ENCODE measurements at regions not wholly inside any gene's neighbourhood (a gene's known extent, or its start where the extent isn't known, plus 50 kb on each side); places are given as distances from the start of the nearest gene placed in this dataset.

GRCh38 chr11:130631119-130631518 lies 182.7 kb downstream of the ADAMTS15 start:
- Mint-ChIP-seq H3K9me3 (no peaks in the 10 kb centered on the region), H3K36me3 (no peaks in the 10 kb centered on the region), H3K4me3 (no peak overlapping the region), H3K27me3 (peaks cover 8% of the 10 kb centered on the region in 2 donors), H3K27ac (no peak overlapping the region), H3K4me1 (no peaks in the 10 kb centered on the region)
- H3K4me1 ChIP-seq (ENCODE audit: insufficient read depth, low read length): no peaks in the 10 kb centered on the region
- H3K9me3 ChIP-seq (ENCODE audit: low read length): no peaks in the 10 kb centered on the region
- no peak overlapping the region for H3K4me3 ChIP-seq (ENCODE audit: low read length)
- H3K36me3 ChIP-seq (ENCODE audit: insufficient read depth, low read length): no peaks in the 10 kb centered on the region
- H3K27ac ChIP-seq (ENCODE audit: low read depth, low read length): no peak overlapping the region
- ChIA-PET CTCF (no interaction called here), POLR2A (interaction anchor here (0.8 kb wide), 1 partner anchor 193 kb away, joined by 3 read pairs; no protein-coding TSS in a partner anchor)
- DNase-seq: no peak
- no peaks in the 10 kb centered on the region for H3K27me3 ChIP-seq (ENCODE audit: insufficient read depth, low read length, poor library complexity, severe bottlenecking)

DNA sequence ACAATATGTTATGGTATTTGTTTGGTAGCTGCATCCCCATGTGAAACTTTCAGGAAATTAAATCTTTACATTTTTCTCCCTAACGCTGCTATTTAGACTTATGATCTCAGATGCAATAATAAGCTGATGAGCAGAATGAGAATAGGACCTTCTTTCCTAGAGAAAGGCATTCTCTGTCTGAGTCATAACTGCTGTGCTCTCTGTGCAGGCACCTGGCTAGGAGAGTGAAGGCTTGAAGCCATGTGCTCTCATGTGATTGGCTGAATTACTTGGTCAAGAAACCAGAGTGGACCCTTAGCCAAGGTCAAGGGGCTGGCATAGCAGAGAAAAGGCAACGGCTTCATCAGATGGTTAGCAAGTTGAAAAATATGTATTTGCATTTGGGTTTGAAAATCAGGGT lies 185.0 kb downstream of the ADAMTS15 start:
- no peak overlapping the region for H3K4me3 ChIP-seq (ENCODE audit: low read length)
- no peaks in the 10 kb centered on the region for H3K27me3 ChIP-seq (ENCODE audit: insufficient read depth, low read length, poor library complexity, severe bottlenecking)
- ChIA-PET CTCF (no interaction called here), POLR2A (no interaction called here)
- H3K4me1 Mint-ChIP-seq: no peaks in the 10 kb centered on the region
- no peak overlapping the region for H3K27ac Mint-ChIP-seq
- no peaks in the 10 kb centered on the region for H3K36me3 Mint-ChIP-seq
- H3K4me3 Mint-ChIP-seq: no peak overlapping the region
- peaks cover 7 to 8% of the 10 kb centered on the region in 2 donors for H3K27me3 Mint-ChIP-seq
- no peaks in the 10 kb centered on the region for H3K9me3 Mint-ChIP-seq
- H3K9me3 ChIP-seq (ENCODE audit: low read length): no peaks in the 10 kb centered on the region
- DNase-seq: no peak
- no peaks in the 10 kb centered on the region for H3K36me3 ChIP-seq (ENCODE audit: insufficient read depth, low read length)
- no peak overlapping the region for H3K27ac ChIP-seq (ENCODE audit: low read depth, low read length)
- H3K4me1 ChIP-seq (ENCODE audit: insufficient read depth, low read length): no peaks in the 10 kb centered on the region

- Histone ChIP-seq H3K27ac (ENCODE audit: low read depth, low read length) (no peak overlapping the region), H3K27me3 (ENCODE audit: insufficient read depth, low read length, poor library complexity, severe bottlenecking) (no peaks in the 10 kb centered on the region), H3K4me3 (ENCODE audit: low read length) (no peak overlapping the region), H3K36me3 (ENCODE audit: insufficient read depth, low read length) (no peaks in the 10 kb centered on the region), H3K9me3 (ENCODE audit: low read length) (no peaks in the 10 kb centered on the region), H3K4me1 (ENCODE audit: insufficient read depth, low read length) (no peaks in the 10 kb centered on the region)
- peaks cover 7 to 8% of the 10 kb centered on the region in 2 donors for H3K27me3 Mint-ChIP-seq
- no peak for DNase-seq
- H3K27ac Mint-ChIP-seq: no peak overlapping the region
- H3K36me3 Mint-ChIP-seq: no peaks in the 10 kb centered on the region
- no peaks in the 10 kb centered on the region for H3K9me3 Mint-ChIP-seq
- no peak overlapping the region for H3K4me3 Mint-ChIP-seq
- ChIA-PET POLR2A (no interaction called here), CTCF (no interaction called here)
- no peaks in the 10 kb centered on the region for H3K4me1 Mint-ChIP-seq
Observed at GRCh38 chr11:130634186-130634585, 185.7 kb downstream of the ADAMTS15 start.

DNA sequence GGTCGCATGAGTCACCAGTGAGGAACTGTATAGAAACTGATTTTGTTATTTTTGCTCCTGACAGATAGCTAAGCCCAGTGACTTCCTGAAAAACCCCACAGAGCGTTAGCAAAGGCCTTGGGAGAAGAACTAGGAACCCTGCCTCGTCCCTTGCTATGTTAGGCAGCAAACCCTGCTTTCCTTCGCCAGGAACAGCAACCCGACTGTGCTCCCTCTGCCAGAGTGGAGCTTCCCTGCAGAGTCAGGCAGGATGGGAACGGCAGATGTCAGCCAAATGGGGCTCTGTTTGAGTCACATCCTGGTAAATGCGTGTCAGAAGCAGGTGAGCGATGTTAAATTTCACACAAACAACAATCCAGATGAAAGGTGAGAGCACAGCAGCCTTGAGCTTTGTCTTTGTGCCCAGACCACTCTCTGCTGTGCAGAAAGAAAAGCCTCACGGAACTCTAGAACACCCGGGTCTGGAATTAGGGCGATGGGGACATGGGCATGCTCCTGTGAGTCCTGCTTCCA lies 186.6 kb downstream of the ADAMTS15 start:
- Mint-ChIP-seq H3K36me3 (no peaks in the 10 kb centered on the region), H3K27me3 (peaks cover 7% of the 10 kb centered on the region in 2 donors), H3K27ac (no peak overlapping the region), H3K4me1 (no peaks in the 10 kb centered on the region), H3K4me3 (no peak overlapping the region), H3K9me3 (no peaks in the 10 kb centered on the region)
- H3K9me3 ChIP-seq (ENCODE audit: low read length): no peaks in the 10 kb centered on the region
- H3K36me3 ChIP-seq (ENCODE audit: insufficient read depth, low read length): no peaks in the 10 kb centered on the region
- POLR2A ChIA-PET: no interaction called here
- no peak overlapping the region for H3K4me3 ChIP-seq (ENCODE audit: low read length)
- H3K27ac ChIP-seq (ENCODE audit: low read depth, low read length): no peak overlapping the region
- no peak for DNase-seq
- H3K4me1 ChIP-seq (ENCODE audit: insufficient read depth, low read length): no peaks in the 10 kb centered on the region
- CTCF ChIA-PET: no interaction called here
- H3K27me3 ChIP-seq (ENCODE audit: insufficient read depth, low read length, poor library complexity, severe bottlenecking): no peaks in the 10 kb centered on the region

DNA sequence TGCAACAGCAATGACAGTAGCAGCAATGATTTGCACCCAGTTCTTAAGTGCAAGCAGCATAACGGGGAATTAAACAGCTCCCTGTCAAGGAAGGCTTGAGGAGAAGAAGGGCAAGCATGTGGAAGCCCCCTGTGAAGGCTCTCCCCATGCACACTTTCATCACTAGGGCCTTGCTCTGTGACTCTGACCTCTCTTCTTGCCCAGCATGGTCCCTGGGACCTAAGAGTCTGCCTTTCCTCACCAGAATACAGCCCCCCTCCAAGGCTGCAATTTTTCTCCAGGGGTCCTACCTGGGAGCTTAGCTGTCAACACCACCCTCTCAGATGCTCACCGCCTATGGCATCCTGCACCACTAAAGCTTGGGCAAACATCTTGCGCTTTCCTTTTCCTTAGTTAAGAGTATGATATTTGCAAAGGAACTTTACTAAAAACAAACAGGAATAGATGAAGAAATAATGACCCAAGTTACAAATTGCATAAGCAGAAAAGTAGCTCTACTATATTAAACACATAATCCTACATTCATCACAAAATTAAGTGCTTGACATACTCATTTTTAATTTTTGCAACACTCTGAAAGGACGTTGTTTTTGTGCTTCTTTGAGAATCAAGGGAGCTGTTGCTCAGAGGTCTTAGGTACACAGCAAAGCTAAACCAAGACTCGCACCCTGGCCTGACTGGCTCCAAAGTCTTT lies 187.6 kb downstream of the ADAMTS15 start:
- no peak for DNase-seq
- H3K4me1 Mint-ChIP-seq: no peaks in the 10 kb centered on the region
- no peaks in the 10 kb centered on the region for H3K9me3 ChIP-seq (ENCODE audit: low read length)
- H3K27ac Mint-ChIP-seq: no peak overlapping the region
- no peaks in the 10 kb centered on the region for H3K27me3 ChIP-seq (ENCODE audit: insufficient read depth, low read length, poor library complexity, severe bottlenecking)
- no peak overlapping the region for H3K27ac ChIP-seq (ENCODE audit: low read depth, low read length)
- no peaks in the 10 kb centered on the region for H3K4me1 ChIP-seq (ENCODE audit: insufficient read depth, low read length)
- H3K4me3 ChIP-seq (ENCODE audit: low read length): no peak overlapping the region
- no peaks in the 10 kb centered on the region for H3K9me3 Mint-ChIP-seq
- H3K36me3 ChIP-seq (ENCODE audit: insufficient read depth, low read length): no peaks in the 10 kb centered on the region
- peaks cover 7% of the 10 kb centered on the region in 2 donors for H3K27me3 Mint-ChIP-seq
- no peaks in the 10 kb centered on the region for H3K36me3 Mint-ChIP-seq
- H3K4me3 Mint-ChIP-seq: no peak overlapping the region
- POLR2A ChIA-PET: no interaction called here
- CTCF ChIA-PET: no interaction called here

DNA sequence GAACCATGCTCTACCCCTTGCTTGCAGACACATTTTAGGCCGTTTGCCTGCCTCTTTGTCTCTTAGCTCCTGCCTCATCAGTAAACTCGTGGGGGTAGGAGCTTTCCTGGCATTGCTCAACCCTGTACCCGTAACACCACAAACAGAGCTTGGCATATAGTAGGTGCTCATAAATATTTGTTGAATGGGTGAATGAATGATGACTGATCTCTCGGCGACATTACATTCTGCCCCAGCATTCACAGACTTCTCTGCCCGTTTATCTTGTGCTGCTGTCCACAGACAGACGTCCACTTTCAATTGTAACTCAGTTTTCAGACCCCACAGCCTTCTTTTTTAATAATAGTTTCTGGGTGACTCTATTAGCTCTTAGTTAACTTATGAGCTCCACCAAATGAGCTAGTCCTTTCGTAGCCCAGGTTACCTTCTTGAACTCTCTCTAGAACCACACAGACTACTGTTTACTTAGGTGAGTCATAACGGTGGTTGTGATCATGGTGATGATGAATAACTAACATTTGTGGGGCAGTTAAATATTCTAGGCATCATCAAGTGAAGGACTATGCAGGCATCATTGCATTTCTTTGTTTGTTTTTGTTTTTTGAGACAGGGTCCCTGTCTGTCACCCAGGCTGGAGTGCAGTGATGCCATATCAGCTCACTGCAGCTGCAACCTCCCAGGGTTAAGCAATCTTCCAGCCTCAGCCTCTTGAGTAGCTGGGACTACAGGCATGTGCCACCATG lies 188.4 kb downstream of the ADAMTS15 start:
- Histone ChIP-seq H3K9me3 (ENCODE audit: low read length) (no peaks in the 10 kb centered on the region), H3K4me1 (ENCODE audit: insufficient read depth, low read length) (no peaks in the 10 kb centered on the region), H3K27ac (ENCODE audit: low read depth, low read length) (no peak overlapping the region), H3K4me3 (ENCODE audit: low read length) (no peak overlapping the region), H3K27me3 (ENCODE audit: insufficient read depth, low read length, poor library complexity, severe bottlenecking) (no peaks in the 10 kb centered on the region), H3K36me3 (ENCODE audit: insufficient read depth, low read length) (no peaks in the 10 kb centered on the region)
- Mint-ChIP-seq H3K27ac (no peak overlapping the region), H3K4me3 (no peak overlapping the region), H3K36me3 (no peaks in the 10 kb centered on the region), H3K9me3 (no peaks in the 10 kb centered on the region), H3K27me3 (peaks cover 7% of the 10 kb centered on the region in 2 donors), H3K4me1 (no peaks in the 10 kb centered on the region)
- ChIA-PET CTCF (no interaction called here), POLR2A (no interaction called here)
- no peak for DNase-seq

DNA sequence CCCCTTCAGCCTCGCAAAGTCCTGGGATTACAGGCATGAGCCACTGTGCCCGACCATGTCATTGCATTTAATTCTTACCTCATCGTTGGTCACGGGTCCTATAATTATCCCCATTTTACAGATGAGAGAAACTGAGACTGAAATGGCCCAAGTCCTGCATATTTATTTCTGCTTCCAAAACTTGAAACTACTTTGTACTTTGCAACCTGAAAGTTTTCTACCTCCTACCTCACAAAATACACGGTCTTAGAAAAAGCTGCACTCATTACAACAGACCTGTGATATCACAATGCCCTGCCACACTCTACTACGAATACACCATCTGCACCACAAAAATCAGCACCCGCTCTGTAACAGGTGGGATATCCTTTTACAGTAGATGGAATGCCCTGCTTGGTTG lies 189.1 kb downstream of the ADAMTS15 start:
- H3K9me3 Mint-ChIP-seq: no peaks in the 10 kb centered on the region
- H3K9me3 ChIP-seq (ENCODE audit: low read length): no peaks in the 10 kb centered on the region
- H3K4me1 ChIP-seq (ENCODE audit: insufficient read depth, low read length): no peaks in the 10 kb centered on the region
- no peak for DNase-seq
- peaks cover 5 to 7% of the 10 kb centered on the region in 2 donors for H3K27me3 Mint-ChIP-seq
- no peak overlapping the region for H3K27ac ChIP-seq (ENCODE audit: low read depth, low read length)
- no peaks in the 10 kb centered on the region for H3K36me3 Mint-ChIP-seq
- ChIA-PET POLR2A (no interaction called here), CTCF (no interaction called here)
- H3K4me3 ChIP-seq (ENCODE audit: low read length): no peak overlapping the region
- H3K27me3 ChIP-seq (ENCODE audit: insufficient read depth, low read length, poor library complexity, severe bottlenecking): no peaks in the 10 kb centered on the region
- no peak overlapping the region for H3K27ac Mint-ChIP-seq
- no peak overlapping the region for H3K4me3 Mint-ChIP-seq
- no peaks in the 10 kb centered on the region for H3K4me1 Mint-ChIP-seq
- no peaks in the 10 kb centered on the region for H3K36me3 ChIP-seq (ENCODE audit: insufficient read depth, low read length)

GRCh38 chr11:130638033-130638432 lies 189.6 kb downstream of the ADAMTS15 start:
- H3K36me3 ChIP-seq (ENCODE audit: insufficient read depth, low read length): no peaks in the 10 kb centered on the region
- Mint-ChIP-seq H3K9me3 (no peaks in the 10 kb centered on the region), H3K36me3 (no peaks in the 10 kb centered on the region), H3K4me3 (no peak overlapping the region), H3K27ac (no peak overlapping the region), H3K4me1 (no peaks in the 10 kb centered on the region), H3K27me3 (peaks cover 5 to 7% of the 10 kb centered on the region in 2 donors)
- ChIA-PET CTCF (no interaction called here), POLR2A (no interaction called here)
- H3K4me1 ChIP-seq (ENCODE audit: insufficient read depth, low read length): no peaks in the 10 kb centered on the region
- H3K27me3 ChIP-seq (ENCODE audit: insufficient read depth, low read length, poor library complexity, severe bottlenecking): no peaks in the 10 kb centered on the region
- no peak overlapping the region for H3K4me3 ChIP-seq (ENCODE audit: low read length)
- no peak for DNase-seq
- no peaks in the 10 kb centered on the region for H3K9me3 ChIP-seq (ENCODE audit: low read length)
- H3K27ac ChIP-seq (ENCODE audit: low read depth, low read length): no peak overlapping the region

Data from CD8-positive, alpha-beta memory T cell (primary cell).